ENCODE measurements at regions not wholly inside any gene's neighbourhood (a gene's known extent, or its start where the extent isn't known, plus 50 kb on each side); places are given as distances from the start of the nearest gene placed in this dataset.
"Not testable (repeated sequence)": the region's sequence is repeated elsewhere in the genome, so short reads cannot be mapped to it uniquely, and the experiment has no call there.

GRCh38 chr6:102746941-102747340 is 1353.4 kb downstream of the GRIK2 start:
- ATAC-seq, result no peak
- DNase-seq, result no peak
- intact Hi-C loops (cut with micrococcal nuclease), result no loop called here

- ATAC-seq (no peak), DNase-seq (no peak)
- intact Hi-C loops (cut with micrococcal nuclease), result no loop called here
Measured at GRCh38 chr6:102742754-102743356, 1349.3 kb downstream of the GRIK2 start.

- ATAC-seq, result no peak
- intact Hi-C loops (cut with micrococcal nuclease), result no loop called here
- DNase-seq, result no peak
Measured at GRCh38 chr6:102742028-102742427, 1348.5 kb downstream of the GRIK2 start.

GRCh38 chr6:102736941-102737368 is 1343.4 kb downstream of the GRIK2 start:
- ATAC-seq, result no peak
- intact Hi-C loops (cut with micrococcal nuclease), result no loop called here
- DNase-seq, result no peak

GRCh38 chr6:102732898-102733297 is 1339.4 kb downstream of the GRIK2 start:
- no peak for ATAC-seq
- no peak for DNase-seq
- intact Hi-C loops (cut with micrococcal nuclease), result no loop called here

GRCh38 chr6:102722086-102722485 is 1328.6 kb downstream of the GRIK2 start:
- DNase-seq; intact Hi-C loops (cut with micrococcal nuclease); ATAC-seq: not testable (repeated sequence)

GRCh38 chr6:102717737-102718456 is 1324.4 kb downstream of the GRIK2 start:
- DNase-seq (no peak), ATAC-seq (no peak)
- intact Hi-C loops (cut with micrococcal nuclease), result no loop called here

GRCh38 chr6:102717252-102717651 is 1323.7 kb downstream of the GRIK2 start:
- ATAC-seq, result no peak
- DNase-seq, result no peak
- intact Hi-C loops (cut with micrococcal nuclease), result no loop called here

GRCh38 chr6:102701019-102701418 is 1307.5 kb downstream of the GRIK2 start:
- DNase-seq, result no peak
- ATAC-seq, result no peak
- intact Hi-C loops (cut with micrococcal nuclease), result no loop called here

- intact Hi-C loops (cut with micrococcal nuclease), result no loop called here
Measured at GRCh38 chr6:102686461-102686860, 1293.0 kb downstream of the GRIK2 start.

GRCh38 chr6:102680413-102680812 is 1286.9 kb downstream of the GRIK2 start:
- DNase-seq, result no peak
- intact Hi-C loops (cut with micrococcal nuclease), result no loop called here

More at GRCh38 chr6:102686461-102686860, 1293.0 kb downstream of the GRIK2 start:
- ATAC-seq, result no peak
- DNase-seq, result no peak

GRCh38 chr6:102679865-102680264 is 1286.4 kb downstream of the GRIK2 start:
- ATAC-seq (no peak), DNase-seq (no peak)
- intact Hi-C loops (cut with micrococcal nuclease), result no loop called here

More at GRCh38 chr6:102680413-102680812, 1286.9 kb downstream of the GRIK2 start:
- ATAC-seq, result no peak

- ATAC-seq (no peak), DNase-seq (no peak)
- intact Hi-C loops (cut with micrococcal nuclease), result no loop called here
Measured at GRCh38 chr6:102677225-102677624, 1283.7 kb downstream of the GRIK2 start.

- DNase-seq, result no peak
- intact Hi-C loops (cut with micrococcal nuclease), result no loop called here
- no peak for ATAC-seq
Measured at GRCh38 chr6:102670735-102671134, 1277.2 kb downstream of the GRIK2 start.

- intact Hi-C loops (cut with micrococcal nuclease), result no loop called here
- ATAC-seq (no peak), DNase-seq (no peak)
Measured at GRCh38 chr6:102662851-102663250, 1269.3 kb downstream of the GRIK2 start.

- intact Hi-C loops (cut with micrococcal nuclease), result no loop called here
- DNase-seq (no peak), ATAC-seq (no peak)
Measured at GRCh38 chr6:102660303-102660702, 1266.8 kb downstream of the GRIK2 start.

- ATAC-seq (no peak), DNase-seq (no peak)
- intact Hi-C loops (cut with micrococcal nuclease), result no loop called here
Measured at GRCh38 chr6:102655823-102656222, 1262.3 kb downstream of the GRIK2 start.

GRCh38 chr6:102641426-102641825 is 1247.9 kb downstream of the GRIK2 start:
- DNase-seq (no peak), ATAC-seq (no peak)
- intact Hi-C loops (cut with micrococcal nuclease), result no loop called here

GRCh38 chr6:102631921-102632320 is 1238.4 kb downstream of the GRIK2 start:
- ATAC-seq, result no peak

GRCh38 chr6:102623201-102623600 is 1229.7 kb downstream of the GRIK2 start:
- DNase-seq (no peak), ATAC-seq (no peak)
- intact Hi-C loops (cut with micrococcal nuclease), result no loop called here

More at GRCh38 chr6:102631921-102632320, 1238.4 kb downstream of the GRIK2 start:
- DNase-seq, result no peak
- intact Hi-C loops (cut with micrococcal nuclease), result no loop called here

GRCh38 chr6:102619585-102619984 is 1226.1 kb downstream of the GRIK2 start:
- DNase-seq (no peak), ATAC-seq (no peak)
- intact Hi-C loops (cut with micrococcal nuclease), result no loop called here
